ENCODE measurements at regions not wholly inside any gene's neighbourhood (a gene's known extent, or its start where the extent isn't known, plus 50 kb on each side); places are given as distances from the start of the nearest gene placed in this dataset.

- TF ChIP-seq CTCF (IDR thresholded peaks at IDR 0.05), result no peak
- TF ChIP-seq POLR2AphosphoS5 (IDR thresholded peaks at IDR 0.05), result no peak
- no peak for TF ChIP-seq POLR2A (IDR thresholded peaks at IDR 0.05; ENCODE audit: low read depth)
These were observed 195.7 kb upstream of the BMP4 start for GRCh38 chr14:54152351-54152750.

Data from esophagus muscularis mucosa (tissue), 3 donors.